GM13977 (cell line): ENCODE measurements at regions not wholly inside any gene's neighbourhood (a gene's known extent, or its start where the extent isn't known, plus 50 kb on each side); places are given as distances from the start of the nearest gene placed in this dataset.

Source experiments
- DNase-seq: peaks from one replicate; pipeline ENCODE4 v3.0.0; 2012; ENCODE audit warnings: low spot score
- CTCF ChIP-seq: IDR thresholded peaks from 2 replicates; pipeline ENCODE4 v1.5.1; 2012; ENCODE audit warnings: mild to moderate bottlenecking, control low read depth; ENCODE audit not compliant: insufficient read depth; ENCODE audit errors: extremely low read depth, missing control alignments
- in situ Hi-C: fragments of 300-500 bp; cut with MboI; formaldehyde crosslinking; loops from one replicate; pipeline ENCODE4 v1.12.0; 2022; ENCODE audit warnings: low sequenced_read_pairs, low pct_unique_long_range_greater_than_20kb, mixed read lengths, inconsistent platforms; ENCODE audit not compliant: unreplicated experiment

GRCh38 chr13:58437427-58437826 is 805.9 kb downstream of the PCDH17 start:
- no peak for DNase-seq
- in situ Hi-C loops: no loop called here
- TF ChIP-seq CTCF: no peak

- in situ Hi-C loops: no loop called here
- no peak for TF ChIP-seq CTCF
- no peak for DNase-seq
Observed at GRCh38 chr13:58446979-58447378, 815.4 kb downstream of the PCDH17 start.

GRCh38 chr13:58452123-58452623 is 820.6 kb downstream of the PCDH17 start:
- TF ChIP-seq CTCF: no peak

GRCh38 chr13:58455094-58455493 is 823.5 kb downstream of the PCDH17 start:
- in situ Hi-C loops: no loop called here
- no peak for DNase-seq
- no peak for TF ChIP-seq CTCF

More at GRCh38 chr13:58452123-58452623, 820.6 kb downstream of the PCDH17 start:
- no peak for DNase-seq
- in situ Hi-C loops: no loop called here

GRCh38 chr13:58461217-58461616 is 829.7 kb downstream of the PCDH17 start:
- TF ChIP-seq CTCF: no peak
- DNase-seq: no peak
- in situ Hi-C loops: no loop called here

GRCh38 chr13:58463841-58464240 is 832.3 kb downstream of the PCDH17 start:
- in situ Hi-C loops: no loop called here
- no peak for TF ChIP-seq CTCF

GRCh38 chr13:58467176-58467575 is 835.6 kb downstream of the PCDH17 start:
- DNase-seq: no peak
- in situ Hi-C loops: no loop called here
- no peak for TF ChIP-seq CTCF

More at GRCh38 chr13:58463841-58464240, 832.3 kb downstream of the PCDH17 start:
- DNase-seq: no peak
